ENCODE measurements at regions not wholly inside any gene's neighbourhood (a gene's known extent, or its start where the extent isn't known, plus 50 kb on each side); places are given as distances from the start of the nearest gene placed in this dataset.
"Not testable (repeated sequence)": the region's sequence is repeated elsewhere in the genome, so short reads cannot be mapped to it uniquely, and the experiment has no call there.

DNA sequence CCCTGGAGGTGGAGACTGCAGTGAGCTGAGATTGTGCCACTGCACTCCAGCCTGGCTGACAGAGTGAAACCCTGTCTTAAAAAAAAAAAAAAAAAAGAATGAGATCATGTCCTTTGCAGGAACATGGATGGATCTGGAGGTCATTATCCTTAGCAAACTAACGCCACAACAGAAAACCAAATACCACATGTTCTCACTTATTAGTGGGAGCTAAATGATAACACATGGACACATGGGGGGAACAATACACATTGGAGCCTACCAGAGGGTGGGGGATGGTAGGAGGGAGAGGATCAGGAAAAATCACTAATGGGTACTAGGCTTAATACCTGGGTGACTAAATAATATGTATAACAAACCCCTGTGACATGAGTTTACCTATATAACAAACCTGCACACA is 108.0 kb upstream of the FHL2 start:
- not testable (repeated sequence) for H3K4me1 ChIP-seq (ENCODE audit: insufficient read depth); H3K27ac ChIP-seq (ENCODE audit: low read depth); H3K36me3 ChIP-seq (ENCODE audit: insufficient read depth); H3K4me3 ChIP-seq (ENCODE audit: low read depth, low read length); DNase-seq (ENCODE audit: extremely low spot score)
- WGBS, result 71% methylated on average over 1 of the region's 1 CpG

- Histone ChIP-seq H3K27ac (ENCODE audit: low read depth) (no peak overlapping the region), H3K4me3 (ENCODE audit: low read depth, low read length) (no peak overlapping the region), H3K36me3 (ENCODE audit: insufficient read depth) (no peaks in the 10 kb centered on the region), H3K4me1 (ENCODE audit: insufficient read depth) (no peaks in the 10 kb centered on the region)
- DNase-seq (ENCODE audit: extremely low spot score), result no peak
Observed at GRCh38 chr2:105504459-105504858, 105.6 kb upstream of the FHL2 start.

DNA sequence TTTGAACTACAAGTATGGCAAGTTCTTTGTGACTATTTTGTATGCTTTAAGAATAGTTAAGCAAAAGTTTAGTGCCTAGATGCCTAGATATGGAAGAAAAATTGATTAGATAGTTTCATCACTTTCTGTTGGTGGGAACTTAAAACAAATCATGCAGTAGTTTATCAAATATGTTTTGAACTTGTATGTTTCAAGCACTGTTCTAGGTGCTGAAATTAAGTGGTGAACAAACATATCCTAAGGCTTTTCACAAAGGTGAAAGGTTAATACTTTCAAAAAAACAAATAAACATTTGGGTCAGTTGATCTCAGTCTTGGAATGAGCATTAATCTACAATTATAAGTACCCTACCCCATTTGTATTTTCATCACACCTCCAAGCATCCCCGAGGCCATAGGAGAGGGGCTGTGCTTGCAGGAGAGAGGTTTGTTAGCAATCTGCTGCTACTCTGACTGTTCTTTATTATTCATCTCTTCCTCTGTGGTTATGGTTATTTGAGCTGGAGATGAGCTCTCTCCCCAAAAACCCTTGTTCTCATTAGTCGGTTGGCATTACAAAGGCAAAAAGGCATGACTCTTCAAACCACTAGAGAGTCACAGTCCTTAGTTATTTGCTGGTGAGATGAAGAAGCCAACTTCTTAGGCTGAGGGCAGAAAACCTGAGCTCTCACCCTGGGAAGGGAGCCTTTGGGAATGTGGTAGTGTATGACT is 103.9 kb upstream of the FHL2 start:
- H3K36me3 ChIP-seq (ENCODE audit: insufficient read depth), result no peaks in the 10 kb centered on the region
- 69% methylated on average over 2 of the region's 2 CpGs for WGBS

DNA sequence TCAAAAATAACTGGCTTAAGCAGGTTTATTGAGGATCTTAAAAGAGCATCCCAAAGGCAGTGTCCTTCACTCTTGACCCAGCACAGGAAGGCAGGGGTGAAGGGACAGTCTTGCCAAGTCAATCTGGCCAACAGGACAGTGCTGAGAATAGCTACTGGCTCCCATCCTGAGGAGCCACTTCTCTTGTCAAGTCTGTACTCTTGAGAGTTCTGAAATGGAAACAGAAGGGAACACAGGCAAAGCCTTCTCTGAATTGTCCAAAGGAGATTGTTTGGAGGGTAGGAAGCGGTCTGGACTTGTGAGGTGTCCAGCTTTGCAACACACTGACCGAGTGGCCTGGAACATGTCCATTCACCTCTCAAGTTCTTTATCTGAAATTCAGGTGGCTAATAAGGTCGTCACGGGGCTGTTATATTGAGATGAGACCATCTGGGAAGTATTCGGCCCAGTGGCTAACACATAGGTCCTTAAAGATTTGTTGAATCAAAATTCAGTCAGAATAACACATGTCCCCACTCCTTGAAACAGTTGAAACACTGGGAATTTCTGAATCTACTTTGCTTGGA is 99.5 kb upstream of the FHL2 start:
- H3K4me3 ChIP-seq (ENCODE audit: low read depth, low read length), result no peak overlapping the region

More for the DNA sequence above, 103.9 kb upstream of the FHL2 start:
- Histone ChIP-seq H3K4me1 (ENCODE audit: insufficient read depth) (no peaks in the 10 kb centered on the region), H3K27ac (ENCODE audit: low read depth) (no peak overlapping the region), H3K4me3 (ENCODE audit: low read depth, low read length) (no peak overlapping the region)
- no peak for DNase-seq (ENCODE audit: extremely low spot score)

GRCh38 chr2:105497094-105497493 is 98.2 kb upstream of the FHL2 start:
- H3K27ac ChIP-seq (ENCODE audit: low read depth), result no peak overlapping the region
- H3K36me3 ChIP-seq (ENCODE audit: insufficient read depth), result no peaks in the 10 kb centered on the region
- no peak for DNase-seq (ENCODE audit: extremely low spot score)
- H3K4me1 ChIP-seq (ENCODE audit: insufficient read depth), result no peaks in the 10 kb centered on the region
- 93% methylated on average over 4 of the region's 4 CpGs for WGBS
- H3K4me3 ChIP-seq (ENCODE audit: low read depth, low read length), result no peak overlapping the region

More for the DNA sequence above, 99.5 kb upstream of the FHL2 start:
- Histone ChIP-seq H3K4me1 (ENCODE audit: insufficient read depth) (no peaks in the 10 kb centered on the region), H3K36me3 (ENCODE audit: insufficient read depth) (no peaks in the 10 kb centered on the region), H3K27ac (ENCODE audit: low read depth) (no peak overlapping the region)
- WGBS, result 89% methylated on average over 5 of the region's 5 CpGs
- DNase-seq (ENCODE audit: extremely low spot score), result no peak

DNA sequence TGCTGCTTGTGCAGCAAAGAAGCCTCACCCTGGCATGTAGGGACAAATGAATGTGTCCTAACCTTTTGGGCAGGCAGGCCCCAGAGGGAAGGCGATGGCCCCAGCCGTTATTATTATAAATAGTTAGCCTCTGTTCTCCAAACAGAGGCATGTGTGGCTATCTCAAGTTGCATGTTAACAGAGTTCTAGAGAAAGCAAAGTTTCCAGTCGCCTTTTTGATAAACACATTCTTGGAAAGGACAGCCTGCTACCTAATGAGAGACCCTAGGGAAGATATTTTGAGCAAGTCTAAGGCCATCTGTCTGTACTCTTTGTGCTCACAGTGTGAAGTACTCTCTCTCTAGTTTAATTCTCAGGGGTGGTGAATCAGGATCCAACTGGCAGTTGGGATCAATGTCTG is 97.4 kb upstream of the FHL2 start:
- no peak for DNase-seq (ENCODE audit: extremely low spot score)
- H3K4me3 ChIP-seq (ENCODE audit: low read depth, low read length), result no peak overlapping the region
- H3K27ac ChIP-seq (ENCODE audit: low read depth), result no peak overlapping the region
- no peaks in the 10 kb centered on the region for H3K4me1 ChIP-seq (ENCODE audit: insufficient read depth)
- H3K36me3 ChIP-seq (ENCODE audit: insufficient read depth), result no peaks in the 10 kb centered on the region
- WGBS, result 52% methylated on average over 3 of the region's 3 CpGs

GRCh38 chr2:105494683-105495425 is 96.0 kb upstream of the FHL2 start:
- Histone ChIP-seq H3K36me3 (ENCODE audit: insufficient read depth) (no peaks in the 10 kb centered on the region), H3K4me3 (ENCODE audit: low read depth, low read length) (no peak overlapping the region), H3K27ac (ENCODE audit: low read depth) (no peak overlapping the region), H3K4me1 (ENCODE audit: insufficient read depth) (no peaks in the 10 kb centered on the region)
- no peak for DNase-seq (ENCODE audit: extremely low spot score)
- 74% methylated on average over 13 of the region's 13 CpGs for WGBS

GRCh38 chr2:105490956-105491355 is 92.1 kb upstream of the FHL2 start:
- Histone ChIP-seq H3K4me3 (ENCODE audit: low read depth, low read length) (no peak overlapping the region), H3K4me1 (ENCODE audit: insufficient read depth) (no peaks in the 10 kb centered on the region), H3K27ac (ENCODE audit: low read depth) (no peak overlapping the region), H3K36me3 (ENCODE audit: insufficient read depth) (no peaks in the 10 kb centered on the region)
- WGBS, result 94% methylated on average over 1 of the region's 1 CpG
- DNase-seq (ENCODE audit: extremely low spot score), result no peak

DNA sequence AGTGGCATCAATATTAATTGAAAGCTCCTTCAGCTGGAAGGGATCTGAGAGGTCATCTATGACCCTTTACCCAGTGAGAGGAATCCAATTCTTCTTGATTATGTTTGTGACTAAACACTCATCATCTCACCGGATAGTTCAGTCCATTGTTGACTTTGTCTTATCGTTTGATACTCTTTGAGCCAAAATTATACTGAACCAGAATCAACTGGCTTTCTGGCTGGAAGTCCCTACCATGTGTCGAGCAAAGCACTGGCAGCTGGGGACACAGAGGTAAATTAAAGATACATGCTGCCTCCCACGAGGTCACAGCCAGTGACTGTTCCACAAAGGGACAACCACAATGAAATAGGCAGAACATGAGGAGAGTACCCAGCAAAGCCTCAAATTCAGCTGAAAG is 91.4 kb upstream of the FHL2 start:
- Histone ChIP-seq H3K36me3 (ENCODE audit: insufficient read depth) (no peaks in the 10 kb centered on the region), H3K4me1 (ENCODE audit: insufficient read depth) (no peaks in the 10 kb centered on the region), H3K27ac (ENCODE audit: low read depth) (no peak overlapping the region), H3K4me3 (ENCODE audit: low read depth, low read length) (no peak overlapping the region)
- 37% methylated on average over 4 of the region's 4 CpGs for WGBS
- no peak for DNase-seq (ENCODE audit: extremely low spot score)

DNA sequence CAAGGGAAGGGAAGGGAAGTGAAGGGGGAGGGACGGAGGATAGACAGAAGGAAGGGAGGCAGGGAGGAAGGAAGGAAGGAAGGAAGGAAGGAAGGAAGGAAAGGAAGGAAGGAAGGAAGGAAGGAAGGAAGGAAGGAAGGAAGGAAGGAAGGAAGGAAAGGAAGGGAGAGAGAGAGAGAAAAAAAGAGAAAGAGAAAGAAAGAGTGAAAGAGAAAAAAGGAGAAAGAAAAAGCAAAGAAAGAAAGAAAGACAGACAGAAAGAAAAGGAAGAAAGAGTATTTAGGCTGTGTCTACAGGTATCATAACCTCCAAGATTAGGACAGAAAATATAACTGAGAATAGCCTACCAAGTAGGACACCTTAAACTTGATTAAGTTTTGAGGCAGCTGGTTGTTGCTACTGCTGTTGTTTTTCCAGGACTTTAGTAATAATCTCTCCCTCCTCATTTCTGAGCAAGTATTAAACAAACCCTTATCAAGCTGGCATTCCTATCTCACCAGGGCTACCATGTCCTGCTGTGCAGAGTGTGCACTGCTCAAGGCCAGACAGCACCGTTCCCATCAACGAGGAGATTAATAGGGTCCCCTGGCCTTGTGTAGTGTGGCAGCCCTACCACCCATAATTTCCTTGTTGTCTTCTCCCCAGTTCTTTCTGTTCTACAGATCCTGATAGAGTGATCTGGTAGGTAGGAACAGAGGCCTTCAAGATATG is 90.5 kb upstream of the FHL2 start:
- no peak overlapping the region for H3K27ac ChIP-seq (ENCODE audit: low read depth)
- H3K36me3 ChIP-seq (ENCODE audit: insufficient read depth), result no peaks in the 10 kb centered on the region
- 90% methylated on average over 3 of the region's 3 CpGs for WGBS
- no peak for DNase-seq (ENCODE audit: extremely low spot score)
- no peaks in the 10 kb centered on the region for H3K4me1 ChIP-seq (ENCODE audit: insufficient read depth)
- H3K4me3 ChIP-seq (ENCODE audit: low read depth, low read length), result no peak overlapping the region

- 66% methylated on average over 8 of the region's 8 CpGs for WGBS
- H3K36me3 ChIP-seq (ENCODE audit: insufficient read depth), result no peaks in the 10 kb centered on the region
- H3K4me1 ChIP-seq (ENCODE audit: insufficient read depth), result no peaks in the 10 kb centered on the region
- DNase-seq (ENCODE audit: extremely low spot score), result no peak
- H3K4me3 ChIP-seq (ENCODE audit: low read depth, low read length), result no peak overlapping the region
- H3K27ac ChIP-seq (ENCODE audit: low read depth), result no peak overlapping the region
Observed at GRCh38 chr2:105488285-105488684, 89.4 kb upstream of the FHL2 start.

DNA sequence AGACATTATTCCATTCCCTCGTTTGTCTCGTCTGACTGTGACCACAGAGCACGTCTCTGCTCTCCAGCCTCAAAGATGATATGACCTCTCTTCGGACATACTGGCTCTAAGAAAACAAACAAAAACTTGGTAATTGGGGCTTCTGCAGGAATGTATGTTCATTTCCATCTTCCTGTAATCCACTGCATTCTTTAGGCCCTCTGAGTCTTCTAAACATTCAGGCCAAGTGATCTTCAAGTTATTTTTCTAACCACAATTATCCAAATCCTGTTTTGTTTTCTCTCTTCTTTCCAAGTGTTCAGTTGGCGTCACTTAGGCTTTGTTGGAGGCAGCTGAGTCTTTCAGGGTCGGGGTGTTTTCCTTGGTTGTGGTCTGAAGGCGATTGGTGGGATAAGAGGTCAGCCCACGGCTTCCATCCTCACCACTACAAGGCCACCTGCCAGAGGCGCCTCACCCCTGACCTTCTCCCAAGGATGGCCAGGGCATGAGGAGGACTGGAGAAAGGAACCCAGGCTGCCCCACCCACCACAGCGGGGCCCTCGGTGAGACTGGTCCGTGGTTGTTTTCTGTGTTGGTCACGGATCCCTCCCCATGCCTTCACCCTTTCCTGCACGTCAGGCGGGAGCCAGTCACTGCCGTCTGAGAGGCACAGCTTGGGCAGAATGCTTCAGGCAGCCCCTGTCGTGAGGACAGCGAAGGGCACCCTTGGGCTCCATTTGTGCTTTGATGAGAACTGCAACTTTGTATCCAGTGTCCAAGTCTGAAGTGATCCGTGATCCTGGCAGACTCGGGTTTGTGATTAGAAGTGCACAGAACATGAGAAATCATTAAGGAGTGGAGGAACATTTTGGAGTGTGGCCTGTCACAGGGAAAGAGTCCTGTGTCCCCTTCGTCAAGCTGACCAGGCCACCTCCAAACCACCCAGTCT is 88.6 kb upstream of the FHL2 start:
- Histone ChIP-seq H3K4me3 (ENCODE audit: low read depth, low read length) (no peak overlapping the region), H3K27ac (ENCODE audit: low read depth) (no peak overlapping the region), H3K36me3 (ENCODE audit: insufficient read depth) (no peaks in the 10 kb centered on the region), H3K4me1 (ENCODE audit: insufficient read depth) (no peaks in the 10 kb centered on the region)
- DNase-seq (ENCODE audit: extremely low spot score), result no peak
- WGBS, result 77% methylated on average over 21 of the region's 21 CpGs

- Histone ChIP-seq H3K4me1 (ENCODE audit: insufficient read depth) (no peaks in the 10 kb centered on the region), H3K36me3 (ENCODE audit: insufficient read depth) (no peaks in the 10 kb centered on the region), H3K27ac (ENCODE audit: low read depth) (no peak overlapping the region), H3K4me3 (ENCODE audit: low read depth, low read length) (no peak overlapping the region)
- WGBS, result 77% methylated on average over 3 of the region's 3 CpGs
- DNase-seq (ENCODE audit: extremely low spot score), result no peak
Observed at GRCh38 chr2:105486762-105487141, 87.9 kb upstream of the FHL2 start.

Measured in urinary bladder (tissue), 3 donors.